ENCODE measurements at regions not wholly inside any gene's neighbourhood (a gene's known extent, or its start where the extent isn't known, plus 50 kb on each side); places are given as distances from the start of the nearest gene placed in this dataset.

- TF ChIP-seq, protein P1, sequence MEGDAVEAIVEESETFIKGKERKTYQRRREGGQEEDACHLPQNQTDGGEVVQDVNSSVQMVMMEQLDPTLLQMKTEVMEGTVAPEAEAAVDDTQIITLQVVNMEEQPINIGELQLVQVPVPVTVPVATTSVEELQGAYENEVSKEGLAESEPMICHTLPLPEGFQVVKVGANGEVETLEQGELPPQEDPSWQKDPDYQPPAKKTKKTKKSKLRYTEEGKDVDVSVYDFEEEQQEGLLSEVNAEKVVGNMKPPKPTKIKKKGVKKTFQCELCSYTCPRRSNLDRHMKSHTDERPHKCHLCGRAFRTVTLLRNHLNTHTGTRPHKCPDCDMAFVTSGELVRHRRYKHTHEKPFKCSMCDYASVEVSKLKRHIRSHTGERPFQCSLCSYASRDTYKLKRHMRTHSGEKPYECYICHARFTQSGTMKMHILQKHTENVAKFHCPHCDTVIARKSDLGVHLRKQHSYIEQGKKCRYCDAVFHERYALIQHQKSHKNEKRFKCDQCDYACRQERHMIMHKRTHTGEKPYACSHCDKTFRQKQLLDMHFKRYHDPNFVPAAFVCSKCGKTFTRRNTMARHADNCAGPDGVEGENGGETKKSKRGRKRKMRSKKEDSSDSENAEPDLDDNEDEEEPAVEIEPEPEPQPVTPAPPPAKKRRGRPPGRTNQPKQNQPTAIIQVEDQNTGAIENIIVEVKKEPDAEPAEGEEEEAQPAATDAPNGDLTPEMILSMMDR (conservative IDR thresholded peaks at IDR 0.05; ENCODE audit: low read length): no peak
- no peak for TF ChIP-seq EZH2phosphoT487 (IDR thresholded peaks at IDR 0.05; ENCODE audit: borderline replicate concordance, low read depth, low read length)
Observed at GRCh38 chr1:215457213-215457612, 109.9 kb upstream of the KCTD3 start.

Data from OCI-LY7 (cell line).